GM19025 (cell line): ENCODE measurements at regions not wholly inside any gene's neighbourhood (a gene's known extent, or its start where the extent isn't known, plus 50 kb on each side); places are given as distances from the start of the nearest gene placed in this dataset.
"Not testable (repeated sequence)": the region's sequence is repeated elsewhere in the genome, so short reads cannot be mapped to it uniquely, and the experiment has no call there.

Experiments
- ATAC-seq: cut with Tn5 transposase; IDR thresholded peaks from one replicate; pipeline ENCODE4 v1.9.1; 2021; ENCODE audit warnings: mild to moderate bottlenecking, low read depth, moderate library complexity; ENCODE audit not compliant: unreplicated experiment

DNA sequence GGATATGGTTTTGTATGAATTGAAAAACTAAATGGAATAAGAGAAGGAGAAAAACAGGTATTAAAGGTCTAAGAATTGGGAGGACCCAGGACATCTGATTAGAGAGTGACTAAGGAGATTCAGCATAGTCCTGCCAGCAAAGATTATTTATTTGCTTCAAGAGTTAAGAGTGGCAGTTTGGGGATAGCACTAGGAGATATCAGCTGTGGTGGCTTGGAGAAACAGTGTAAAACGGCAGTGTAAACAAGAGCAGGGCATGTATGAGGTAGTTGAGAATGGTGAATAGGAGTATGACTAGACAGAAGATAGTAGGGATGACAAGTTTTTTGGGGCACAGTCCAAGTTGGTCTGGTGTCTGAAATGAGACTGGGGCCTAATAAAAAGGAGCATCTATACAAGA is 730.3 kb downstream of the TRHDE start:
- not testable (repeated sequence) for ATAC-seq

DNA sequence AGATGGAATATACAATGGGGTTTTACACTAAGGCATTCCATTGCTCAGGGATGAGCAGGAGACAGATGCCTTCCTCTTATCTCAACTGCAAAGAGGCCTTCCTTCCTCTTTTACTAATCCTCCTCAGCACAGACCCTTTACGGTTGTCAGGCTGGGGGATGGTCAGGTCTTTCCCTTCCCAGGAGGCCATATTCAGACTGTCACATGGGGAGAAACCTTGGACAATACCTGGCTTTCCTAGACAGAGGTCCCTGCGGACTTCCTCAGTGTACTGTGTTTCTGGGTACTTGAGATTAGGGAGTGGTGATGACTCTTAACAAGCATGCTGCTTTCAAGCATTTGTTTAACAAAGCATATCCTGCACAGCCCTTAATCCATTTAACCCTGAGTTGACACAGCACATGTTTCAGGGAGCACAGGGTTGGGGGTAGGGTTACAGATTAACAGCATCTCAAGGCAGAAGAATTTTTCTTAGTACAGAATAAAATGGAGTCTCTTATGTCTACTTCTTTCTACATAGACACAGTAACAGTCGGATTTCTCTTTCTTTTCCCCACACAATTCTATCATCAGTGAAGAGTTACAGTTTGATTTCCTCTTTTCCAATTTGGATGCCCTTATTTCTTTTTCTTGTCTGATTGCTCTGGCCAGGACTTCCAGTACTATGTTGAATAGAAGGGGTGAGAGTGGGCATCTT is 737.1 kb downstream of the TRHDE start:
- not testable (repeated sequence) for ATAC-seq

DNA sequence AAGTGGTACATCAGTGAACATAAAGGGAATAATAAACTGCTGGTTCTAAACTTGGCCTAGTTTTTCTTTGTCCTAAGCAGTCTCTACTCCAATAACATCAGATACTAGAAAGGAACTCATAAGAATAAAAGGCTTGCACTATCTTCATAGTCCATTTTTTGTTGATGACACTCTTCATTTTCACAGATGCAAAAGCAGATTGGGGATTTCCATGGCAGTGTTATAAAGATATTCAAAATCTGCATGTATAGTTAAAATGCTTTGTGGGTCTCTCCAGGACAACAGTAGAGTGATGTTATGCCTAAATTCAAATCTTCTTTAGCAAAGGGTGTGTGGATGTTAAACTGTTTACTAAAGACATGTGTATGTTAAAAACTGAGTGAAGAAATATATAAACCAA is 745.8 kb downstream of the TRHDE start:
- no peak for ATAC-seq

DNA sequence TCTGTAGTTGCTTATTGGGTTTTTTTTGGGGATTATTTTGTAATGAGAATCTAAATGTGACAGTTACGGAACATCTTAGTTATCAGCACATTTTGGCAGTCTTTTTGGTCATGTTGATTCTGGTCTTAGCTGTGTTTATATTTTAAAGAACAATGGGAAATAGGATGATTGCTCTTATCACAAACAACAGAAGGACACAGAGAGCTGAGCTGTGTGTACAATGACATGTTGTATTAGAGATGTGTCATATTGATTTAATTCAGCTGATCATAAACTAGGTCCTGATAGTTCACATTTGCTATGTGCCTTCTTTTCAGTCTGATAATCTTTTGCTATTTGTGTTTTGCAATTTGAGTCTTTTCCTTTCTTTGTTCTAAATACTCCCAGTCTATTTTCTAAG is 781.7 kb downstream of the TRHDE start:
- no peak for ATAC-seq

DNA sequence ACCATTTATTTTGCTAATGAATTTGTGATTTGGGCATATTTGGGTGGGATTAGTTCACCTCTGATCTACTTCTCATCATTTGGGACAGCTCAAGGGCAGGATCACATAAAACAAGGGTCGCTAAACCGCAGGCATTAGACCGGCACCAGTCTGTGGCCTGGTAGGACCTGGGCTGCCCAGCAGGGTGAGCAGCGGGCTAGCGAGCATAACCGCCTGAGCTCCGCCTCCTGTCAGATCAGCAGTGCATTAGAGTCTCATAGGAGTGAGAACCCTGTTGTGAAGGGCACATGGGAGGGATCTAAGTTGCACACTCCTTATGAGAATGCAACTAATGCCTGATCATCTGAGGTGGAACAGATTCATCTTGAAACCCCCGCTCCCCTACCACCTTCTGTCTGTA is 785.3 kb downstream of the TRHDE start:
- ATAC-seq = no peak

DNA sequence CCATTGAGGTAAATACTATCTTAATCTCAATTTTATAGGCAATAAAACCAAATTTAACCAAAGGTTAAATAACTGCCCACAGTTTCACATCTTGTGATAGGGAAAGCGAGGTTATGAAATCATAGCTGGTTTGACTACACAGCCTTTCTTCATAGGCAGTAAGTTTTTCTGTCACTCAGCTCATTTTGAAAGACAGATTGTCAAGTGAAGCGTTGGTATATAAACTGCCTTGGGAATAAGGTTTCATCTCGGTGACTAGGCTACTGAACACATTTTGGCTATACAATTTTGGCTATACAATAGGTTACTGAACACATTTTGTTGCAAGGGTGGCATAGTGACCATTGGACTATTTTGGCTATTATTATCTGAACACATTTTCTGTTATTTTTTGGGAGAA is 793.7 kb downstream of the TRHDE start:
- no peak for ATAC-seq

DNA sequence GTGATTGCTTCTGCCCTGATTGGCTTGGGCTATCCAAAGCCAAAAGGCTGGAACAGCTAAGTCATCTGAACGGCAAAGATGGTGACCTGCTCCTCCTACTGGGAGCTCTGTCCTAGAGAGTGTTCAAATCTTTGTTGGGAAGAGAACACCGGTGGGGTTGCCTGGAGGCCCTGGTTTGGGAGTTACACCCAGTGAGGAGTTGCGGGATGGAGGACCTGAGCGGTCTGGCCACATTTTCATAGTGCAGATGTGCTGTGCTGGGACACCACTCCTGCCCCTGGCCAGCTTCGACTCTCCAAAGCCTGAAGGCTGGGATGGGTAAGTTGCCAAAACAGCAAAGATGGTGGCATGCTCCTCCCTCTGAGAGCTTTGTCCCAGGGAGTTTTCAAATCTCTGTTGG is 795.4 kb downstream of the TRHDE start:
- ATAC-seq = no peak

DNA sequence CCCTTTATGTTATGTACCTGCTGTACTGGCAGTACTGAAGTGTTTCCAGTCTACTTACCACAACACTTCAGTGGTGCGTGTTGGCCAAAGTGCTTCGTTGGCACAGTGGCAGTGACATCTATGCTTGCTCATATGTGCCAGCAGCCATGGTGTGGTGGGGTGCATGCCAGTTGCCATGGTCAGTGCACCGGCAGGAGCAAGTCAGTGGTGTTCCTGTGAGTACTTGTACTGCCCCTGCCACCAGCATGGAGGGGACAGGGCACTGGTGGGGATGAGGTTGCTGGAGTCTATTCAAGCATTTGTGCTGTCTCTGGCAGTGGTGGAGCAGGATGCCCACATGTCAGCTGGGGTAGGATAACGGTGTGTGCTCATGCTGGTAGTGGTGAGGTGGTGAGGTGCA is 800.0 kb downstream of the TRHDE start:
- no peak for ATAC-seq

DNA sequence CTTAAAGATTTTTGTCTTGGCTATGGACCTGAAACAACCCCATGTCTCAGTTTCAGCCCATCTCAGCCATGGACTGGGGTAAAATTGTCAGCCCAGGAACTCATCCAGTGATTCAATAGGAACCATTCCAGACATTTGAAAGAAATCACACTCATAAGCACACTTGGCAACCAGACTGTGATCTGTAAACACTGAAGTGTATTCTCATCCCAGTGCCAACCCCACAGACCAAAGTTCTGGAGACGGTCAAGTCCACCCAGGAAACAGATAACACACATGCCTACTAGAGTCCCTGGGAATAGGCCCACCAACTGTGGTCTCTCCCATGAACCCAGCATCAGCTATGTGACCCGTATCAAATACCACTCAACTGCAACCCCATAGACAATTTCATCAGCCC is 804.6 kb downstream of the TRHDE start:
- no peak for ATAC-seq

DNA sequence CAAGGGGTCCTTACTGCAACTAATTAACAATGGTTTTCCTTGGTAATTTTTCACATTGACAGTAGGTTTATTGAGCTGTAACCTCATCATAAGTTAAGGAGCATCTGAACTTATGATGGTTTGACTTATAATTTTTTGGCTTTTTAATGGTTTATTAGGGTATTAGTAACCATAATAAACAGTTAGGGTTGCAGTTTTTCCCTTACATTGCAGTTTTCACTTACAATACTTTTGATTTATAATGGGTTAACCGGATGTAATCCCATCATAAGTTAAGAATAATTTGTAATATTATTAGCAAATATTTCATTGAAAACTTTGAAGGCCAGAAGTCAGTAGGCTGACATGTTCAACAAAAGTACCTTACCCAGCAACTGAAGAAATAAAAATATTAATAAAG is 811.6 kb downstream of the TRHDE start:
- no peak for ATAC-seq

DNA sequence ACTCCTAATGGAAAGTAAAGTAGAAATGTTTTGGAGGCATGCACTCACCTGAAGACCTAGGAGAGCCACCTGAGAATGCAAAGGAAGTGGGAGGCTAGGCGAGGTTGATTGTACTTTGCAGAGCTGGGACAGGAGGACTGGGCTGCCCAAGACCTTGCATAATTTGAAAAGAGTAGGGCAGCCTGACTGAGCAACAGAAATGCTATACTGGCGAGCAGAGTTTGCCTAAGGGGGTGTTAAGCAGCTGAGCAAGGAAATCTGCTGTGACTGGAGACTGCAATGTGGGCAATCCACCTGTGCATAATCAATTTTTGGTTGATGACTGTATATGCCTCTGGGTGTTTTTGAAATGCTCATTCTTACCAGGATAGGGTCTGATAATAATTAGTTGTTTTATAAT is 834.1 kb downstream of the TRHDE start:
- no peak for ATAC-seq

DNA sequence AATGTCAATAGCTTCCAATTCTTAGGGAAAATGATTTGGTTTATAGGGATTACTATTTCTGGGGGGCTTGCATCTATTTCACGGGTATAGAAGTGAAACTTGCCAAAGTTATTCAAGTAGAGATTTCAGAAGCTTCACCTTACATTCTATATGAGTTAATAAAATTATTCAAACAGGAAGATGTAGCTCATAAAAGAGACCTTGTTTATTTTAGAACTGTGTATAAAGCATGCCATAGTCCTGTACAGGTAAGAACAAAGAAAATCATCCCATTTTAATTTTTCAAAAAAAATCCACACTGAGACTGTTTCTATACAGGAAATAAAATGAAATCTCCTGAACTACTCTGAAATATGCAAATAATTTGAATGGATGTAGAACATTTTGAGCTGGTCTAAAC is 834.7 kb downstream of the TRHDE start:
- no peak for ATAC-seq

DNA sequence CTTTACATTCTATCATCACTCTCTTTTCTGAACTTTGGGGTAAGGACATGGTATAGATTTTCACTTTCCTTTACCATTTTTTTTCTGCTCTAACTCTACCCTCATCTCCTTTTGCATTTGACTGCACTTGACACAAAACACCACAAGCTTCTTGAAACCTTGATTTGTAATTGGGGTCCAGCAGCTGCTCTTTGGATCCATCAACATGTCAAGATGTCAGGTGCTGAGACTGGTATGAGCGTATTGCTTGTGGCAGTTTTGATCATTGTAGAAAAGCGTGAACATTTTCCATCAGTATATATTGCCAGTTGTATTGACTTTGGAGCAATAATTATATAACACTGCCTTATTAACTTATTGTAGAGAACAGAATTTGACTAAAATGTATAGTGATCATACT is 838.6 kb downstream of the TRHDE start:
- no peak for ATAC-seq

DNA sequence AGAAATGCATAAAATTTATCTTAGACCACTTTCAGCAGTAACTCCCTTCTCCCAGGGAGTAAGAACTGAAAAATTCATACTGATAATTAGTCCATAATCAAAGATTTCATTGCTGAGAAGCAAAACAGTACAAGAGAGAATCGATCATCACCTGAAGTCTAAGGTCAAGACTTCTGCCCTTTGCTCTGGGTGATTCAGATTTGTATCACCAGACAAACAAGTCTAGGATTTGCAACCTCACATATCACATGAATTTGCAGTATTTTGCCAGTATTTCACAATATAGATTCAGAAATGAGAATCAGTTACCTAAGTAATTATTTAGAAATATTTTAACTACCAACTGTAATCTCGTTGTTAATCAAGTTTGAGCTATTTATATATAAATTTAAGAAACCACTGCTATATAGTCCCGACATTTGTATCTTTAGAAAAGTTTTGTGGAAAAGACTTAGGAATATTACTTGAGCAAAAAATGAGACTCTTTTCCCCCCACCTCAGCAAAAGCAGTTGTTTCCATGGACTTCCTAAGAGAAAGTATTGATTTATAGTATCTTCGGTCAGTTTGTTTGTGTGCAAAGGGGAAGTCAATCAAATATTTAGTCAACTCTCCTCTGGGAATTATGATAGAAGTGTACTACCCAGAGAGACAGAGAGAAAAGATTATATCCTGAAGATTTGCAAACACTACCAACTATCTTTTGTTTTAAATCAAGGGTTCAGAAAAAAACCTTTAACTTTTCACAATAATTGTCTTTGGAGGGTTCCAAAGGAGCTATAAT is 840.1 kb downstream of the TRHDE start:
- ATAC-seq = no peak

DNA sequence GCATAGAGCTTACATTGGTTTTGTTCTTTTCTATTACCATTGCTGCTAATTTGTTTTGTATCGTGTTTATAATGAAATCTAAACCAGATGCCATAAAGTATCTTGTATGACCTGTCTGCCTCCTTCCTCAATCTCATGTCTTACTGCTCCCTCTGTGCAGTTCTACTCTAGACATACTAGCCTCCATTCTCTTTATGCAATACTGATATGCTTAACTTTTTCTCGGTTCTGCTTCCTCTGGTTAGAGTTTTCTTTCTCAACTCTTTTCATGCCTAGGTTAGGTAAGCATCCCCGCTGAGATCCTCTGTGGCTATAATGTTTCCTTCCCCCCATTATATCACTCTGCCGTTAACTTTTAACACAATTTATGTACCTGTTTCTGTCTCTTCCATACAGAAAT is 852.3 kb downstream of the TRHDE start:
- ATAC-seq = no peak

DNA sequence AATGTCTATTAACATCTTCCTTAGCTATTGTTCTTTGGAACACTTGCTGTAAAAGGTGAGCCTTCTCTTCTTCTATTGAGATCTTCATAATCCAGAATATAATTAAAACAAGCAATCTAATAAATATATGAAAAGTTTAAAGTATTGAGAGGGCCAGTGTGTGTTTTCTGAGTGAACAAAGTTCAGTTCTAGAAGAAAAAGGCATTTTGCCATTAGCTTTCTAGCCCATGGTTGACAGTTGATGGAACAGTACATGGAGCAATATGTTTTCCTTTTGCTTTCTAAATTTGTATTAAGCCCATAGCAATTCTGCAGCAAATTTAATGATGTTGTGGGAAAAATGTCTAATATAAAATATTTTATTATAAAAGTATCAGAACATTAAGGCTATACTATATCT is 853.0 kb downstream of the TRHDE start:
- ATAC-seq = no peak

DNA sequence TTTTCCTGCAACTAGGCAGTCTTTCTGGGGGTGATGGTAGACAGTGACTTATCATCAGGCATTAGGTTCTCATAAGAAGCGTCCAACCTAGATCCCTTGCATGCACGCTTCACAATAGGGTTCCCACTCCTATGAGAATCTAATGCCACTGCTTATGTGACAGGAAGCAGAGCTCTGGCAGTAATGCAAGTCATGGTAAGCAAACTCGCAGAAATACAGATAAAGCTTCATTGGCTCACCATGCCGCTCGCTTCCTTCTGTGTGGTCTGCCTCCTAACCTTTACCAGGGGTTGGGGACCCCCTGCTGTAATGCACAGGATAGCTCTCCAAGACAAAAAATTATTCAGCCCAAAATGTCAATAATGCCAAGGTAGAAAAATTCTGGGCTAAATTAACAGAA is 864.2 kb downstream of the TRHDE start:
- ATAC-seq = no peak

DNA sequence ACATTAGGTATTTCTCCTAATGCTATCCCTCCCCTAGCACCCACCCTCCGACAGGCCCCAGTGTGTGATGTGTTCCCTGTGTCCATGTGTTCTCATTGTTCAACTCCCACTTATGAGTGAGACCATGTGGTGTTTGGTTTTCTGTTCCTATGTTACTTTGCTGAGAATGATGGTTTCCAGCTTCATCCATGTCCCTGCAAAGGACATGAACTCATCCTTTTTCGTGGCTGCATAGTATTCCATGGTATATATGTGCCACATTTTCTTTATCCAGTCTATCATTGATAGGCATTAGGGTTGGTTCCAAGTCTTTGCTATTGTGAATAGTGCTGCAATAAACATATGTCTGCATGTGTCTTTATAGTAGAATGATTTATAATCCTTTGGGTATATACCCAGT is 867.5 kb downstream of the TRHDE start:
- not testable (repeated sequence) for ATAC-seq

DNA sequence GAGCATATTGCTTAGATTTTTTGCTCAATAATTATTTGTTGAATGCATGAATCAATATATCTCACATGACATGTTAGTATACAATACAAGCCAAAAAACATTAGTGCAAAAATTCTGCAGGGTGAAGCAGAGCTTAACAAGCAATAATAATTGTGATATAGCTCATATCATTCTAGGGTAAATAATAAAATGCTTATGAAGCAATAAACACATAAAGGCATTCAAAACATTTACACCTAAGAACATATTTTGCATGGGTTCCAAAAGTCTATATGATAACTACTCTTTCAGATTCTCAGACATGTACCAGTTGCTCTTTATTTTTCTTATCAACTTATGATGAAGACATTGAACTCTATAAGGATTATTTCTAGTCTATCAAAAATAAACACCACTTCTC is 886.2 kb downstream of the TRHDE start:
- no peak for ATAC-seq

DNA sequence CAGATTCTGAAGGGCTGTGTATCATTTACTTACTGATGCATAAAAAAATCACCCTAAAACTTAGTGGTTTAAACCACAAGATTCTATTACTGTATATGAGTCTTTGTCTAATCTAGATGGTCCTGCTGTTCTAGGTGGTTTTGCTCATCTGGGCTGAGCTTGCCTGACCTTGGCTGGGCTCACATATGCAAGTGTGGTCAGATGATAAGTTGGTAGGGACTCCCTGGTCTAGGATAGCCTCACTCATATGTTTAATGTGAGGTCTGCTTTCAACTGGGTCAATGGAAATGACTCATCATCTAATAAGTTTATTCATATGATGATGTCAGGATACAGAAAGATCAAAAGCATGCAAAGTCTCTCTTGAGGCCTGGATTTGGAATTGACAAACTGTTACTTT is 887.8 kb downstream of the TRHDE start:
- ATAC-seq = no peak

DNA sequence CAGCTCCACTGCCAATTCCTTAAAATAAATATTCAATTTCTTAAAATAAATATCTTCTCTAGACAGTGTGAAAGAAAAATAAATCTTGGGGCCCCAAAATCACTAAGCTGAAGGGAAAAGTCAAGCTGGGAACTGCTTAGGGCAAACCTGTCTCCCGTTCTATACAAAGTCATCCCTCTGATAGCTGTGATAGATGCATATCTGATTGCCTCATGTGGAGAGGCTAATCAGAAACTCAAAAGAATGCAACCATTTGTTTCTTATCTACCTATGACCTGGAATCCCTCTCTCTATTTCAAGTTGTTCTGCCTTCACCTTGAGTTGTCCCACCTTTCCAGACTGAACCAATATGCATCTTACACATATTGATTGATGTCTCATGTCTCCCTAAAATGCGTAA is 889.8 kb downstream of the TRHDE start:
- no peak for ATAC-seq

DNA sequence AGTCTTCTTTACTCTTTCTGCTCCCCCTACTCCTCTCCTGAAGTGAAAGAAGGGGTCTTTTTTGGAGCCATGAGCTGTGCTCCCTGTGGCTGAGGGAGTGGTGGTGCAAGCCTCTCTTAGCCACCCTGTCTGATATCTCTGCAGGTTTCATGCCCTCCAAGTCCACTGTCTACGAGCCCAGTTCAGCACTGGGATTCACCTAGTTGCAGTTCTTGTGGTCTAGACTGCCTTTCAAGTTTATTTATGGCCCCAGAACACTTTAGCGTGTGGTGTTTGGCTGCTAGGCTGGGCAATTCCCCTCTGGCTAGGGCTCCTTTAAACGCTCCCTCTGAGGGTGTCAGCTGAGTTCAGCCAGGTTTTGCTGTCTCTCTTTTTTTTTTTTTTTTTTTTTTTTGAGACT is 908.6 kb downstream of the TRHDE start:
- no peak for ATAC-seq
